Effector memory CD8-positive, alpha-beta T cell (primary cell): ENCODE measurements at regions not wholly inside any gene's neighbourhood (a gene's known extent, or its start where the extent isn't known, plus 50 kb on each side); places are given as distances from the start of the nearest gene placed in this dataset.

Experiments used
- ATAC-seq: fragments of 150-1000 bp; cut with Tn5 transposase; replicated peaks from 2 replicates; pipeline ENCODE4 v1.10.0; 2021; ENCODE audit warnings: mild to moderate bottlenecking, moderate library complexity
- DNase-seq, 3 experiments: peaks; one replicate each; pipeline ENCODE4 v3.0.0; 2021
- H3K27ac Mint-ChIP-seq, 2 donors: one replicate each; pipeline ENCODE4 v1.8.0; 2022; ENCODE audit warnings: mild to moderate bottlenecking in 2 of 2, mixed read lengths in 2 of 2, moderate library complexity in 2 of 2
- H3K27me3 Mint-ChIP-seq, 2 donors: one replicate each; pipeline ENCODE4 v1.8.0; 2022; ENCODE audit warnings: mixed read lengths in 2 of 2
- H3K36me3 Mint-ChIP-seq: one replicate; pipeline ENCODE4 v1.8.0; 2022; ENCODE audit warnings: mild to moderate bottlenecking, moderate library complexity, mixed read lengths; ENCODE audit not compliant: insufficient read depth
- H3K4me1 Mint-ChIP-seq, 2 donors: one replicate each; pipeline ENCODE4 v1.8.0; 2022; ENCODE audit warnings: low read depth in 2 of 2, mixed read lengths in 2 of 2
- H3K4me3 Mint-ChIP-seq, 2 donors: one replicate each; pipeline ENCODE4 v1.8.0; 2022; ENCODE audit warnings: mild to moderate bottlenecking in 2 of 2, mixed read lengths in 2 of 2, moderate library complexity in 2 of 2
- H3K9me3 Mint-ChIP-seq, 2 donors: one replicate each; pipeline ENCODE4 v1.8.0; 2022; ENCODE audit warnings: mixed read lengths in 2 of 2

GRCh38 chr3:176579711-176580185 lies 617.5 kb downstream of the TBL1XR1 start:
- H3K4me1 Mint-ChIP-seq: no peaks in the 10 kb centered on the region
- H3K4me3 Mint-ChIP-seq: no peak overlapping the region
- H3K27ac Mint-ChIP-seq: no peak overlapping the region
- no peaks in the 10 kb centered on the region for H3K27me3 Mint-ChIP-seq
- DNase-seq (no peak), ATAC-seq (no peak)
- H3K36me3 Mint-ChIP-seq: peaks cover 3% of the 10 kb centered on the region
- H3K9me3 Mint-ChIP-seq: peaks cover 2 to 5% of the 10 kb centered on the region in 2 donors

- H3K27ac Mint-ChIP-seq: no peak overlapping the region
- ATAC-seq (no peak), DNase-seq (no peak)
- no peaks in the 10 kb centered on the region for H3K4me1 Mint-ChIP-seq
- H3K27me3 Mint-ChIP-seq: no peaks in the 10 kb centered on the region
- no peak overlapping the region for H3K4me3 Mint-ChIP-seq
- peaks cover 3% of the 10 kb centered on the region for H3K36me3 Mint-ChIP-seq
- peaks cover 2 to 5% of the 10 kb centered on the region in 2 donors for H3K9me3 Mint-ChIP-seq
Measured at GRCh38 chr3:176578316-176578715, 619.0 kb downstream of the TBL1XR1 start.

GRCh38 chr3:176577447-176577846 lies 619.8 kb downstream of the TBL1XR1 start:
- Mint-ChIP-seq H3K27ac (no peak overlapping the region), H3K4me1 (no peaks in the 10 kb centered on the region), H3K27me3 (no peaks in the 10 kb centered on the region), H3K36me3 (peaks cover 3% of the 10 kb centered on the region), H3K4me3 (no peak overlapping the region), H3K9me3 (peaks cover 2 to 5% of the 10 kb centered on the region in 2 donors)
- no peak for ATAC-seq
- DNase-seq: no peak

- Mint-ChIP-seq H3K4me1 (no peaks in the 10 kb centered on the region), H3K36me3 (peaks cover 3% of the 10 kb centered on the region), H3K9me3 (peaks cover 0 to 2% of the 10 kb centered on the region in 2 donors), H3K27ac (no peak overlapping the region), H3K27me3 (no peaks in the 10 kb centered on the region), H3K4me3 (no peak overlapping the region)
- DNase-seq: no peak
- ATAC-seq: no peak
Measured at GRCh38 chr3:176574786-176575185, 622.5 kb downstream of the TBL1XR1 start.

- H3K27me3 Mint-ChIP-seq: no peaks in the 10 kb centered on the region
- ATAC-seq (no peak), DNase-seq (no peak)
- H3K4me3 Mint-ChIP-seq: no peak overlapping the region
- no peaks in the 10 kb centered on the region for H3K4me1 Mint-ChIP-seq
- peaks cover 6% of the 10 kb centered on the region for H3K36me3 Mint-ChIP-seq
- peaks cover 0 to 3% of the 10 kb centered on the region in 2 donors for H3K9me3 Mint-ChIP-seq
- no peak overlapping the region for H3K27ac Mint-ChIP-seq
Measured at GRCh38 chr3:176571926-176572325, 625.4 kb downstream of the TBL1XR1 start.

- no peak for ATAC-seq
- no peaks in the 10 kb centered on the region for H3K4me1 Mint-ChIP-seq
Measured at GRCh38 chr3:176570992-176571391, 626.3 kb downstream of the TBL1XR1 start.

GRCh38 chr3:176568189-176568588 lies 629.1 kb downstream of the TBL1XR1 start:
- peaks cover 3% of the 10 kb centered on the region for H3K36me3 Mint-ChIP-seq
- H3K4me3 Mint-ChIP-seq: no peak overlapping the region
- no peaks in the 10 kb centered on the region for H3K27me3 Mint-ChIP-seq
- DNase-seq (no peak), ATAC-seq (no peak)
- peaks cover 0 to 2% of the 10 kb centered on the region in 2 donors for H3K9me3 Mint-ChIP-seq
- H3K4me1 Mint-ChIP-seq: no peaks in the 10 kb centered on the region
- H3K27ac Mint-ChIP-seq: no peak overlapping the region

More at GRCh38 chr3:176570992-176571391, 626.3 kb downstream of the TBL1XR1 start:
- Mint-ChIP-seq H3K4me3 (no peak overlapping the region), H3K36me3 (peaks cover 3% of the 10 kb centered on the region), H3K27ac (no peak overlapping the region), H3K27me3 (no peaks in the 10 kb centered on the region), H3K9me3 (peaks cover 0 to 3% of the 10 kb centered on the region in 2 donors)
- no peak for DNase-seq

GRCh38 chr3:176566757-176567156 lies 630.5 kb downstream of the TBL1XR1 start:
- Mint-ChIP-seq H3K4me3 (no peak overlapping the region), H3K4me1 (no peaks in the 10 kb centered on the region), H3K27ac (no peak overlapping the region), H3K9me3 (peaks cover 0 to 4% of the 10 kb centered on the region in 2 donors), H3K27me3 (no peaks in the 10 kb centered on the region), H3K36me3 (peaks cover 3% of the 10 kb centered on the region)
- ATAC-seq (no peak), DNase-seq (no peak)

GRCh38 chr3:176562331-176562730 lies 635.0 kb downstream of the TBL1XR1 start:
- H3K9me3 Mint-ChIP-seq: peaks cover 0 to 5% of the 10 kb centered on the region in 2 donors
- DNase-seq (no peak), ATAC-seq (no peak)
- H3K4me1 Mint-ChIP-seq: no peaks in the 10 kb centered on the region
- H3K27me3 Mint-ChIP-seq: no peaks in the 10 kb centered on the region
- H3K27ac Mint-ChIP-seq: no peak overlapping the region
- no peak overlapping the region for H3K4me3 Mint-ChIP-seq
- no peaks in the 10 kb centered on the region for H3K36me3 Mint-ChIP-seq

GRCh38 chr3:176561826-176562225 lies 635.5 kb downstream of the TBL1XR1 start:
- peaks cover 0 to 5% of the 10 kb centered on the region in 2 donors for H3K9me3 Mint-ChIP-seq
- H3K36me3 Mint-ChIP-seq: no peaks in the 10 kb centered on the region
- DNase-seq (no peak), ATAC-seq (no peak)
- H3K27me3 Mint-ChIP-seq: no peaks in the 10 kb centered on the region
- no peak overlapping the region for H3K27ac Mint-ChIP-seq
- H3K4me1 Mint-ChIP-seq: no peaks in the 10 kb centered on the region
- no peak overlapping the region for H3K4me3 Mint-ChIP-seq

GRCh38 chr3:176554791-176555654 lies 642.3 kb downstream of the TBL1XR1 start:
- no peak for DNase-seq
- no peaks in the 10 kb centered on the region for H3K27me3 Mint-ChIP-seq
- H3K9me3 Mint-ChIP-seq: no peaks in the 10 kb centered on the region
- H3K36me3 Mint-ChIP-seq: no peaks in the 10 kb centered on the region
- ATAC-seq: no peak
- no peak overlapping the region for H3K27ac Mint-ChIP-seq
- H3K4me1 Mint-ChIP-seq: no peaks in the 10 kb centered on the region
- H3K4me3 Mint-ChIP-seq: no peak overlapping the region

- H3K4me3 Mint-ChIP-seq: no peak overlapping the region
- H3K36me3 Mint-ChIP-seq: no peaks in the 10 kb centered on the region
- no peak overlapping the region for H3K27ac Mint-ChIP-seq
- H3K27me3 Mint-ChIP-seq: no peaks in the 10 kb centered on the region
- no peaks in the 10 kb centered on the region for H3K4me1 Mint-ChIP-seq
- ATAC-seq: no peak
- no peak for DNase-seq
- H3K9me3 Mint-ChIP-seq: no peaks in the 10 kb centered on the region
Measured at GRCh38 chr3:176554264-176554663, 643.0 kb downstream of the TBL1XR1 start.

GRCh38 chr3:176526942-176527341 lies 670.3 kb downstream of the TBL1XR1 start:
- Mint-ChIP-seq H3K27me3 (no peaks in the 10 kb centered on the region), H3K9me3 (peaks cover 6 to 15% of the 10 kb centered on the region in 2 donors), H3K4me1 (no peaks in the 10 kb centered on the region), H3K36me3 (no peaks in the 10 kb centered on the region), H3K27ac (no peak overlapping the region), H3K4me3 (no peak overlapping the region)
- ATAC-seq (no peak), DNase-seq (no peak)

GRCh38 chr3:176526225-176526624 lies 671.1 kb downstream of the TBL1XR1 start:
- no peaks in the 10 kb centered on the region for H3K4me1 Mint-ChIP-seq
- H3K27me3 Mint-ChIP-seq: no peaks in the 10 kb centered on the region
- H3K36me3 Mint-ChIP-seq: no peaks in the 10 kb centered on the region
- H3K27ac Mint-ChIP-seq: no peak overlapping the region
- H3K9me3 Mint-ChIP-seq: peaks cover 6 to 15% of the 10 kb centered on the region in 2 donors
- ATAC-seq (no peak), DNase-seq (no peak)
- no peak overlapping the region for H3K4me3 Mint-ChIP-seq
